ENCODE measurements at regions not wholly inside any gene's neighbourhood (a gene's known extent, or its start where the extent isn't known, plus 50 kb on each side); places are given as distances from the start of the nearest gene placed in this dataset.

GRCh38 chr9:30688801-30689200 is 1695.6 kb upstream of the ACO1 start:
- 90 to 96% methylated on average over 11 to 14 of the region's 14 CpGs for WGBS, 2 experiments (ENCODE audit: insufficient coverage in 1 of 2, insufficient read length in 1 of 2)

GRCh38 chr9:30697958-30698357 is 1686.5 kb upstream of the ACO1 start:
- no peaks in the 10 kb centered on the region for H3K4me1 ChIP-seq (ENCODE audit: control insufficient read depth, insufficient read depth, low read length)
- no peak overlapping the region for H3K27ac ChIP-seq (ENCODE audit: low read depth, low read length)
- no CpG with 5 or more reads among the region's 2 CpGs for WGBS, 2 experiments (ENCODE audit: insufficient coverage in 1 of 2, insufficient read length in 1 of 2)
- no peaks in the 10 kb centered on the region for H3K4me1 Mint-ChIP-seq
- no peak for DNase-seq
- no peak for TF ChIP-seq CTCF (conservative IDR thresholded peaks at IDR 0.05)
- H3K36me3 ChIP-seq (ENCODE audit: control insufficient read depth, insufficient read depth, low read length) = no peaks in the 10 kb centered on the region
- H3K9me3 ChIP-seq (ENCODE audit: control insufficient read depth, low read length) = no peaks in the 10 kb centered on the region
- H3K27me3 Mint-ChIP-seq (ENCODE audit: insufficient read depth) = no peaks in the 10 kb centered on the region
- no peaks in the 10 kb centered on the region for H3K27me3 ChIP-seq (ENCODE audit: control insufficient read depth, insufficient read depth, low read length, poor library complexity, severe bottlenecking)
- H3K36me3 Mint-ChIP-seq (ENCODE audit: low read depth) = no peaks in the 10 kb centered on the region
- no peak overlapping the region for H3K4me3 ChIP-seq (ENCODE audit: low read length)
- H3K4me3 Mint-ChIP-seq = no peak overlapping the region
- H3K27ac Mint-ChIP-seq = no peak overlapping the region
- H3K9ac ChIP-seq (ENCODE audit: extremely low read depth, low read length, poor library complexity, severe bottlenecking) = no peak overlapping the region
- H3K9me3 Mint-ChIP-seq = no peaks in the 10 kb centered on the region

More at GRCh38 chr9:30688801-30689200, 1695.6 kb upstream of the ACO1 start:
- Mint-ChIP-seq H3K27ac (no peak overlapping the region), H3K27me3 (ENCODE audit: insufficient read depth) (no peaks in the 10 kb centered on the region), H3K4me1 (no peaks in the 10 kb centered on the region), H3K4me3 (no peak overlapping the region), H3K9me3 (peaks cover 8% of the 10 kb centered on the region), H3K36me3 (ENCODE audit: low read depth) (no peaks in the 10 kb centered on the region)
- no peak overlapping the region for H3K9ac ChIP-seq (ENCODE audit: extremely low read depth, low read length, poor library complexity, severe bottlenecking)
- no peaks in the 10 kb centered on the region for H3K27me3 ChIP-seq (ENCODE audit: control insufficient read depth, insufficient read depth, low read length, poor library complexity, severe bottlenecking)
- no peak overlapping the region for H3K27ac ChIP-seq (ENCODE audit: low read depth, low read length)
- no peak overlapping the region for H3K4me3 ChIP-seq (ENCODE audit: low read length)
- peaks cover 5% of the 10 kb centered on the region for H3K9me3 ChIP-seq (ENCODE audit: control insufficient read depth, low read length)
- no peak for DNase-seq
- TF ChIP-seq CTCF (conservative IDR thresholded peaks at IDR 0.05) = no peak
- no peaks in the 10 kb centered on the region for H3K4me1 ChIP-seq (ENCODE audit: control insufficient read depth, insufficient read depth, low read length)
- no peaks in the 10 kb centered on the region for H3K36me3 ChIP-seq (ENCODE audit: control insufficient read depth, insufficient read depth, low read length)

- 90% methylated on average over 1 of the region's 1 CpG; no CpG with 5 or more reads in 1 of the 2 experiments for WGBS, 2 experiments (ENCODE audit: insufficient coverage in 1 of 2, insufficient read length in 1 of 2)
- no peak overlapping the region for H3K4me3 ChIP-seq (ENCODE audit: low read length)
- Mint-ChIP-seq H3K36me3 (ENCODE audit: low read depth) (no peaks in the 10 kb centered on the region), H3K9me3 (no peaks in the 10 kb centered on the region), H3K4me1 (no peaks in the 10 kb centered on the region), H3K4me3 (no peak overlapping the region), H3K27me3 (ENCODE audit: insufficient read depth) (no peaks in the 10 kb centered on the region), H3K27ac (no peak overlapping the region)
- H3K9ac ChIP-seq (ENCODE audit: extremely low read depth, low read length, poor library complexity, severe bottlenecking) = no peak overlapping the region
- no peak for DNase-seq
- no peaks in the 10 kb centered on the region for H3K27me3 ChIP-seq (ENCODE audit: control insufficient read depth, insufficient read depth, low read length, poor library complexity, severe bottlenecking)
- no peaks in the 10 kb centered on the region for H3K9me3 ChIP-seq (ENCODE audit: control insufficient read depth, low read length)
- H3K36me3 ChIP-seq (ENCODE audit: control insufficient read depth, insufficient read depth, low read length) = no peaks in the 10 kb centered on the region
- no peak for TF ChIP-seq CTCF (conservative IDR thresholded peaks at IDR 0.05)
- no peaks in the 10 kb centered on the region for H3K4me1 ChIP-seq (ENCODE audit: control insufficient read depth, insufficient read depth, low read length)
- H3K27ac ChIP-seq (ENCODE audit: low read depth, low read length) = no peak overlapping the region
Observed at GRCh38 chr9:30711591-30711990, 1672.9 kb upstream of the ACO1 start.
